Kasumi-1 (cell line): ENCODE measurements at regions not wholly inside any gene's neighbourhood (a gene's known extent, or its start where the extent isn't known, plus 50 kb on each side); places are given as distances from the start of the nearest gene placed in this dataset.
"Not testable (repeated sequence)": the region's sequence is repeated elsewhere in the genome, so short reads cannot be mapped to it uniquely, and the experiment has no call there.

ENCODE experiments used
- DNase-seq, 2 experiments: peaks; one replicate each; lab custom pipeline; 2025; lab: John Stamatoyannopoulos, UW

GRCh38 chr9:16052757-16053530 lies 500.1 kb downstream of the CCDC171 start:
- DNase-seq = no peak

GRCh38 chr9:16057541-16057940 lies 504.7 kb downstream of the CCDC171 start:
- no peak for DNase-seq

DNA sequence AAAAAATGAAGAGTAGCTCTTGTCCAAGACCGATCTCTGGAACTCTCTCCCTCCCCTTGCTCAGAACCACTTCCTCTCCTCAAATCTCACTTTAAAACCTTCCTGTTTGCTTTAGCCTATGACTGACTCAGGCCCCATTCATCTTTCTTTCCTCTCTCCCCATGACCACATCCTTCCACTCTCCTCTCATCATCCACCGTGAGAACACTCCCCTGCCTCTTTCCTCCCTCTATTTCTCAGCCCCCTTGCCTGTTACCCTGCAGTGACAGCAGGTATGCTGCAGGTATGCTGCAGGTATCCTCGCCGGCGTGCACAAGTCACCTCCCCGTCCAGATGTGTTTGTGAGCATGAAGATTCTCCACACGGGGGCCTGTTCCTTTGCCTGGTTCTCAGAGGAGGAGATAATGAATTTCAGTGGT lies 505.3 kb downstream of the CCDC171 start:
- DNase-seq = peak; percentile 14 to 32

GRCh38 chr9:16060436-16061129 lies 507.7 kb downstream of the CCDC171 start:
- no peak for DNase-seq

- DNase-seq = no peak
Observed at GRCh38 chr9:16062542-16063240, 509.8 kb downstream of the CCDC171 start.

DNA sequence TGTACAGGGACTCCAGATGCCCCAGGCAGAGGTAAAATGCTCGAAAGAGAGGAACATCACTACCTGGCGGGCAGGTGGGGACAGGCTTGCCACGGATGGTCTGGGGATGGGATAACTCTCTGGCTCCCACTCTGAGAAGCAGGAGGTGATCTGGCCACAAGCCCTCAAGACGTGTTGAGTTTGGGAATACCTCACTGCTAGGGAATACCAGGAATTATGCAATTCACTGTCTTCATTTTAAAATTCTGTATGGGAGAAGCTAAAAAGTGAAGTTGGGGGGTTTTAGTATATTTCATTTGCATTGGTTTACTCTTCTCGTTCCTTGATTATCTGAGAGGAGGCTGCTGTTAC lies 510.4 kb downstream of the CCDC171 start:
- DNase-seq = no peak

GRCh38 chr9:16064771-16065170 lies 511.9 kb downstream of the CCDC171 start:
- DNase-seq = no peak

GRCh38 chr9:16066201-16066600 lies 513.4 kb downstream of the CCDC171 start:
- not testable (repeated sequence) for DNase-seq

GRCh38 chr9:16068476-16068875 lies 515.6 kb downstream of the CCDC171 start:
- no peak for DNase-seq

- DNase-seq = no peak
Observed at GRCh38 chr9:16069249-16069648, 516.4 kb downstream of the CCDC171 start.

GRCh38 chr9:16069671-16070454 lies 517.0 kb downstream of the CCDC171 start:
- no peak for DNase-seq

DNA sequence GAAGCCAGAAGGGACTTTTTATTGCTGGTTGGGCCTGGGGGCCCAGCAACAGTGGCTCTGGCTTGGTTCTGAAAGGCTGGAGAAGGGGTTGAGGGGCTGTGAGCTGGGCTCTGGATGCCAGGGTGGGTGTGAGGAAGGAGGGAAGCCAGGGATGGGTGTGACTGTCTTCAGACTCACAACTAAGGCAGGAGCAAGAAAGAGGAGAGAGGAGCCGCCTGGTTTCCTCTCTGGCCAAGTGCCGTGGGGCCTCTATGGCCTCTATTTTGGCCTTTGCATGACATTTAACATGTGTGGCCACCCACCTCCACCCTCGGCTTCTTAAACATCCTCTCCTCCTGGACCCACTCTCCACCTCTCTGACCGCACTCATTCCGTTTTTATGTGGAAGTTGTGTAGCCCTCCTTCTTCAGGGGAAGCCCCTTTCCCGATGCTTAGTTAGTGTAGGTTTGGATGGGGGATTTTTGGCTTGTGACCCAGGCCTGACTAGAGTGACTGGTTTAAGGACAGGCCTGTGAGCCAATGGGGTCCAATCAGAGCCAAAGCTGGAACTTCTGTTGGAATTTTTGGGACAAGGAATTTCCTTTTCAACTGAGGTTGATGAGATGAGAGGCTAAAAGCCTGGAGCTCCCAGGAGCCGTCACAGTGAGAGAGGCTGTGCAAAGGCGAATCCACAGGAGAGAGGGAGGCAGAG lies 517.8 kb downstream of the CCDC171 start:
- DNase-seq = no peak

DNA sequence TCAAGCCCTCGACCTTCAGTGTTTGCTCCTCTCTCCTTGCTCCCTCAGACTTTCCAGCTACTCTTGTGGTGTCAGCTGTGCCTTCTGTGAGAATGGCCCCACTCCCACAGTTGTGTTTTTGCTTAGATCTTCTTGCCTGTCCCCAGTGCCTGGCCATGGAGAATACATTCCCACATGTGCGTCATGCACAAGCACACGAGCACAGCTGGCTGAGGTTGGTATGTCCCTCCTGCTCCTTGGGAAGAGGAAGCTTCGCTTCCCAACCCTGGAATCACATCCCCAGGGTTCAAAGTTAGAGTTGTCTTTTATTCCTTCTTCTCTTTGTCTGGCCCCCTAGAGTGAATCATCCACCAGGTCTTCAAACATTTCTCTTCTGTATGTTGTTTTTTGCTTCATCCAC lies 518.6 kb downstream of the CCDC171 start:
- no peak for DNase-seq

DNA sequence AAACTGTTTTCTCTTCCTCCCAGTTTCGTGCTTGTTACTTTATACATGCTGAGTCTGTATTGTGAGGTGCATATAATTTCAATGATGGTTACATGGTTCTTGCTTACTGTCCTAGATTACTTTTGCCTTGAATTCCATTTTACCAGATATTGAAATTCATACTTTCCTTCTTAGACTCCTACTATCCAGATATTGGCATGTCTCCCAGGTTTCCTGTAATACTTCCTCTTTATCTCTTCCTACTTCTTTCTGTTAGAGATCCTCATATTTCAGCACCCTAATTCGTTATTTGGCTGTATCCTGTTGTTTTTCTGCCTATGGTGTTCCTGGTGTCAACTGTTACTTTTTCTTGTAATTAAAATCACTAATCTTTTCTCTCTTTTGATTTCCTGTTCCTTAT lies 522.1 kb downstream of the CCDC171 start:
- DNase-seq = peak; percentile 54 to 59

DNA sequence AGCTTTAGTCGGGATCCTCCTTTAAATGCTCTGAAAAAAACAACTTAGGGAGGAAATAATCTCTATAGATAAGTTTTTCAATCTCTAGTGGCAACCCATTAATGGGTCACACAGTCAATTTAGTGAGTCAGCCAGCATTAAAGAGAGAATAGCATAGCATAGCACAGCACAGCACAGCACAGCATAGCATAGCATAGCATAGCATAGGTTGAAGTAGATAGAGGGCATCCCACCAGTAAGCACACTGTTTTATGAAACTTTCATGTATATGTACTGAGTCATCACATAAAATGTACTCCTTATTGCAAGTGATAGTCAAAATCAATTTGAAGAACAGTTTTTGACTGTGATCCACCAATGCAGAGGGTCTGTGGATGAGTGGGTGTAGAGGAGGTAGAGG lies 522.9 kb downstream of the CCDC171 start:
- no peak for DNase-seq

GRCh38 chr9:16076511-16076910 lies 523.7 kb downstream of the CCDC171 start:
- DNase-seq = no peak

DNA sequence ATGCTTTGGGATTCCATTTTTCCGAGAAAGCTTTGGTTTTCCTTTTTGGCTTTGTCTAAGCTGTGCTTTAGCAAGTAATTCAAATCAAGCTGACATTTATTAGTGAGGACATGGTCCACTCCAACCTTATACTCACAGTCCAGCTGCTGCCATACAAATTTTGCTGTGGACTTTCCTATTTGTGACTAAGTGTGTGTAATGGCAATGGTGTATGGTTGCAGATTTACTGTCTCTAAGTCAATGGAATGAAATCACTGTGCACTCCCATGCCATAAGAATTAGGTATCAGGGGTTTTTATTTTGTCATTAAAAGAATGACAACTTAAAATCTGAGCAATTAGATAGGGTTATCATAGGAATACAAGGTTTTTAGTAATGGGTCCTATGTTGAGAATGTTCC lies 530.0 kb downstream of the CCDC171 start:
- no peak for DNase-seq

DNA sequence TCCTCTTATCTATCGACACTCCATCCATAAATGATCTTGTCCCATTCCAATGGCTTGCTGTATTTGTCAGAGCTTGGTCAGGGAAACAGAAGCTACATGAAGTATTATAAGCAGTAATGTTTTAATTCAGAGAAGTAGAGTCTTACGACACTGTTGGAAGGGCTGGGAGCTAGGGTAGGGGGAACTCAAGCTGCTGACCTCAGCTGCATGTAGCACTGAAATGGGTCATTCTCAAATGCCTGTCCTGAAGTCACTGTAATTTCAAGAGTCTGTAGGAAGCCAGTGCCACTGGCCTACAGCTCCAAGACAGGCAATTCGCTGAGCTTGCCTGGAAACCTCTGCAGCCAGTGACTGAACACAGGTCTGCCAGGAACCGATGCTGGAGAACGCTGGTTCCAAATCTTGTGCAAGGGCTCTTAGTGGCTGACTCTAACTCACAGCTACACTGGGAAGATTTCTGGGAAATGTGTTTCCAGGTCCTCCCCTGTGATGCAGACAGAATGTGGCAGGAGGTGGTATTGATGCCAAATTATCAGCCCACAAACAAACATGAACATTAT lies 532.4 kb downstream of the CCDC171 start:
- DNase-seq = no peak

DNA sequence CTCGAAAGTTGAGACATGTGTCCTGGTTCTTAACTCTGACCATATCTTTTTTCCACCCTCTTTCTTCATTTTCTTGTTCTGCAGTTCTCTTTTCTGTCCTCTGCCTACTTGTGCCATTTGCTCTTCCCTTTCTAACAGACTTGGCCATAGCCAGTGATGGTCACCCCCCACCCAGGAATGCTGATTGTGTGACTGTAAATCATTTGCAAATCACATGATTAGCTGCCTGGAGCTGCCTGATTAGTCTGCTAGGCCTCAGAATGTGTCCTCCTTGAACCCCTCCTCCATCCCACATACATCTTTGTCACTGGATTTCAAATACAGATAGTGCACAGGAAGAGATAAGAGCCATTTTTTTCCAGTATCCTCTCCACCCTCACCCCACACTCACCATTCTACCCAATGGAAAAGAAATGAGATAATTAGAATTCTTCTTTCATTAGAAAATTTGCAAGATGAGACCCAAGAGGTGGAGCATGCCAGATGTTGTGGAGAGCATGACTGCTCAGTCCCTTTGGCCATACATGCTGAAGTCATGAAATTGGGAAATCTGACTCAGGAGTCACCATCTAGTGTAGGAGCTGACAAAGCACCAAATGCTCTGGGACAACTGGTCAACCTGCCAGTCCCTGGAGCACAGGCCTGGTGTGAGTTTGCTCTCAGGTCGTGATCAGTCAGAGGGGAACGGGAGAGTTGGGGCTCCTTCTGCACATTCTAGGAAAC lies 538.2 kb downstream of the CCDC171 start:
- DNase-seq = no peak
